IMR-90 (cell line): ENCODE measurements at regions not wholly inside any gene's neighbourhood (a gene's known extent, or its start where the extent isn't known, plus 50 kb on each side); places are given as distances from the start of the nearest gene placed in this dataset.

Source experiments
- ATAC-seq: fragments of 200-7000 bp; cut with Tn5 transposase; 2 replicates; pipeline ENCODE4 v1.9.1; 2020; ENCODE audit warnings: low read depth, mild to moderate bottlenecking, moderate library complexity
- BruUV-seq: library from RNA; stranded (reverse); fragments of 400-500 nt; replicated peaks from 2 replicates; lab custom pipeline; 2021; lab: Mats Ljungman, UMichigan
- CTCF ChIA-PET: fragments of 300-600 bp; formaldehyde crosslinking; extraction: SDS; loops from one replicate; lab custom pipeline; 2021; ENCODE audit warnings: antibody characterized with exemption; lab: Yijun Ruan, JAX
- POLR2A ChIA-PET: fragments of 300-600 bp; sonication (Branson Sonifier 250); formaldehyde crosslinking; loops from one replicate; lab custom pipeline; 2022; ENCODE audit warnings: antibody characterized with exemption; ENCODE audit not compliant: unreplicated experiment; lab: Charles Lee
- DNase-seq: peaks from one replicate; pipeline ENCODE4 v3.0.0; 2013
- H2AFZ ChIP-seq: replicated peaks from 2 replicates; pipeline ENCODE3; 2013; ENCODE audit warnings: low read length, mild to moderate bottlenecking; ENCODE audit not compliant: poor library complexity
- H2AK5ac ChIP-seq: 2 replicates; pipeline ENCODE4 v1.6.1; 2013; ENCODE audit warnings: low read depth, low read length, inconsistent platforms
- H2AK9ac ChIP-seq: replicated peaks from 2 replicates; pipeline ENCODE3; 2013; ENCODE audit warnings: mild to moderate bottlenecking, low read depth, low read length, moderate library complexity; ENCODE audit not compliant: poor library complexity
- H2BK120ac ChIP-seq: 2 replicates; pipeline ENCODE4 v1.6.1; 2013; ENCODE audit warnings: low read depth, low read length, inconsistent platforms
- H2BK15ac ChIP-seq: 3 replicates; pipeline ENCODE4 v1.6.1; 2013; ENCODE audit warnings: low read depth, low read length, inconsistent platforms
- H2BK20ac ChIP-seq: 2 replicates; pipeline ENCODE4 v1.6.1; 2013; ENCODE audit warnings: low read depth, mild to moderate bottlenecking, inconsistent platforms, low read length, moderate library complexity
- H2BK5ac ChIP-seq: 2 replicates; pipeline ENCODE4 v1.6.1; 2013; ENCODE audit warnings: mild to moderate bottlenecking, low read depth, low read length, inconsistent platforms; ENCODE audit not compliant: poor library complexity, severe bottlenecking
- H3K14ac ChIP-seq: replicated peaks from 2 replicates; pipeline ENCODE4 v1.6.1; 2013; ENCODE audit warnings: low read depth, low read length, inconsistent platforms
- H3K18ac ChIP-seq: 2 replicates; pipeline ENCODE4 v1.6.1; 2013; ENCODE audit warnings: low read depth, low read length, control low read depth
- H3K23ac ChIP-seq: 2 replicates; pipeline ENCODE4 v1.6.1; 2013; ENCODE audit warnings: low read depth, low read length, inconsistent platforms
- H3K27ac ChIP-seq: 2 replicates; pipeline ENCODE4 v1.5.1; 2013; ENCODE audit warnings: mild to moderate bottlenecking, control low read depth, low read length; ENCODE audit not compliant: insufficient read depth
- H3K27me3 ChIP-seq: 2 replicates; pipeline ENCODE4 v1.6.1; 2013; ENCODE audit warnings: low read length; ENCODE audit not compliant: control insufficient read depth, insufficient read depth
- H3K36me3 ChIP-seq: 2 replicates; pipeline ENCODE4 v1.6.1; 2013; ENCODE audit warnings: low read length, mixed read lengths; ENCODE audit not compliant: control insufficient read depth, insufficient read depth
- H3K4ac ChIP-seq: 2 replicates; pipeline ENCODE4 v1.6.1; 2013; ENCODE audit warnings: low read depth, low read length, inconsistent platforms
- H3K4me1 ChIP-seq: 2 replicates; pipeline ENCODE4 v1.6.1; 2013; ENCODE audit warnings: low read length, mixed read lengths; ENCODE audit not compliant: control insufficient read depth, insufficient read depth
- H3K4me2 ChIP-seq: 2 replicates; pipeline ENCODE4 v1.6.1; 2013; ENCODE audit warnings: low read depth, mild to moderate bottlenecking, control low read depth, low read length, moderate library complexity
- H3K4me3 ChIP-seq: 2 replicates; pipeline ENCODE4 v1.5.1; 2013; ENCODE audit warnings: low read depth, mild to moderate bottlenecking, control low read depth, low read length, moderate library complexity; ENCODE audit not compliant: insufficient read depth
- H3K56ac ChIP-seq: 2 replicates; pipeline ENCODE4 v1.6.1; 2013; ENCODE audit warnings: low read length, inconsistent platforms; ENCODE audit not compliant: insufficient read depth; ENCODE audit errors: extremely low read depth
- H3K79me1 ChIP-seq, 2 experiments: 2 replicates each; pipeline ENCODE4 v1.6.1; 2013; ENCODE audit warnings: low read length in 2 of 2, inconsistent platforms in 1 of 2, low read depth in 1 of 2
- H3K9ac ChIP-seq: 2 replicates; pipeline ENCODE4 v1.6.1; 2013; ENCODE audit warnings: low read depth, low read length, control low read depth
- H3K9me1 ChIP-seq: 2 replicates; pipeline ENCODE4 v1.6.1; 2013; ENCODE audit warnings: low read length, inconsistent platforms; ENCODE audit not compliant: insufficient read depth
- H3K9me3 ChIP-seq: 2 replicates; pipeline ENCODE4 v1.6.1; 2013; ENCODE audit warnings: low read length; ENCODE audit not compliant: control insufficient read depth, insufficient read depth
- H4K20me1 ChIP-seq: 2 replicates; pipeline ENCODE4 v1.6.1; 2013; ENCODE audit warnings: low read length, inconsistent platforms; ENCODE audit not compliant: insufficient read depth
- H4K5ac ChIP-seq: 2 replicates; pipeline ENCODE4 v1.6.1; 2013; ENCODE audit warnings: mild to moderate bottlenecking, low read depth, low read length, control low read depth
- H4K8ac ChIP-seq, 2 experiments: 2 replicates each; pipeline ENCODE4 v1.6.1; 2013; ENCODE audit warnings: low read depth in 2 of 2, low read length in 2 of 2, control low read depth in 1 of 2, inconsistent platforms in 1 of 2
- H4K91ac ChIP-seq: 2 replicates; pipeline ENCODE4 v1.6.1; 2013; ENCODE audit warnings: low read depth, low read length, inconsistent platforms; ENCODE audit not compliant: insufficient read depth
- NFE2L2 ChIP-seq: fragments of 150-350 bp; IDR thresholded peaks from 2 replicates; pipeline ENCODE4 v1.6.1; 2016; ENCODE audit warnings: low read depth, mild to moderate bottlenecking, low read length
- SMC3 ChIP-seq: fragments of 150-350 bp; IDR thresholded peaks from 2 replicates; pipeline ENCODE4 v1.6.1; 2016; ENCODE audit warnings: low read depth, mild to moderate bottlenecking, antibody characterized with exemption, low read length, moderate library complexity
- WGBS, 2 experiments: methylation state at CpG; one replicate each; pipeline versions ENCODE4 v1.1.5 to v1.1.7; 2013; ENCODE audit warnings: missing lambda C conversion rate in 2 of 2; ENCODE audit not compliant: insufficient read length in 1 of 2; ENCODE audit errors: extremely low coverage in 2 of 2; 5-methylcytosine and 5-hydroxymethylcytosine counted together
- dilution Hi-C: fragments of 300-500 bp; cut with HindIII; formaldehyde crosslinking; loops from one replicate; pipeline ENCODE4 v1.14.3; 2018; ENCODE audit warnings: low sequenced_read_pairs; ENCODE audit not compliant: unreplicated experiment
- in situ Hi-C: fragments of 300-500 bp; cut with MboI; formaldehyde crosslinking; loops from 3 replicates; pipeline ENCODE4 v1.14.3; 2019; ENCODE audit warnings: low sequenced_read_pairs, inconsistent platforms, mixed read lengths
- intact Hi-C: fragments of 100-400 bp; cut with micrococcal nuclease; formaldehyde crosslinking; loops from 2 replicates; pipeline ENCODE4 v1.10.0; 2022

- no peak overlapping the region for H2BK5ac ChIP-seq
- no peaks in the 10 kb centered on the region for H3K9me1 ChIP-seq
- ChIA-PET POLR2A (no interaction called here), CTCF (no interaction called here)
- H2AK9ac ChIP-seq: no peak overlapping the region
- H3K9me3 ChIP-seq: no peaks in the 10 kb centered on the region
- H2BK120ac ChIP-seq: no peak overlapping the region
- no peaks in the 10 kb centered on the region for H3K27me3 ChIP-seq
- no peaks in the 10 kb centered on the region for H3K4me1 ChIP-seq
- intact Hi-C loops: no loop called here
- no peak overlapping the region for H3K23ac ChIP-seq
- H2BK20ac ChIP-seq: no peak overlapping the region
- no peak overlapping the region for H3K27ac ChIP-seq
- WGBS, 2 experiments: no CpG with 5 or more reads among the region's 4 CpGs
- no peak overlapping the region for H4K91ac ChIP-seq
- H3K4me2 ChIP-seq: no peak overlapping the region
- no peak overlapping the region for H3K18ac ChIP-seq
- H3K4ac ChIP-seq: no peak overlapping the region
- ATAC-seq (no peak), DNase-seq (no peak)
- H4K8ac ChIP-seq: no peak overlapping the region
- no peak overlapping the region for H2BK15ac ChIP-seq
- dilution Hi-C loops: no loop called here
- H3K14ac ChIP-seq: no peak overlapping the region
- no peaks in the 10 kb centered on the region for H3K79me1 ChIP-seq
- no peak overlapping the region for H3K9ac ChIP-seq
- H4K5ac ChIP-seq: no peak overlapping the region
- H2AFZ ChIP-seq: no peak overlapping the region
- BruUV-seq: no TSS peak
- H2AK5ac ChIP-seq: no peak overlapping the region
- in situ Hi-C loops: no loop called here
- H3K36me3 ChIP-seq: no peaks in the 10 kb centered on the region
- no peak overlapping the region for H3K4me3 ChIP-seq
- TF ChIP-seq NFE2L2 (no peak), SMC3 (no peak)
- no peak overlapping the region for H3K56ac ChIP-seq
- H4K20me1 ChIP-seq: no peaks in the 10 kb centered on the region
Measured at GRCh38 chr14:96693252-96693820, 103.8 kb upstream of the VRK1 start.
